Esophagus (tissue), 2 donors: ENCODE measurements at regions not wholly inside any gene's neighbourhood (a gene's known extent, or its start where the extent isn't known, plus 50 kb on each side); places are given as distances from the start of the nearest gene placed in this dataset.

Experiments
- H3K27ac ChIP-seq, 2 donors: one replicate each; pipeline ENCODE4 v1.5.1; 2013; ENCODE audit warnings: low read depth in 2 of 2, mild to moderate bottlenecking in 2 of 2, inconsistent platforms in 1 of 2, low read length in 1 of 2, moderate library complexity in 1 of 2
- H3K27me3 ChIP-seq, 2 donors: one replicate each; pipeline ENCODE4 v1.6.1; 2013; ENCODE audit warnings: low read length in 2 of 2, control low read depth in 1 of 2, mild to moderate bottlenecking in 1 of 2; ENCODE audit not compliant: insufficient read depth in 2 of 2, control insufficient read depth in 1 of 2
- H3K36me3 ChIP-seq, 2 donors: one replicate each; pipeline ENCODE4 v1.6.1; 2013; ENCODE audit warnings: low read length in 1 of 2; ENCODE audit not compliant: control insufficient read depth in 2 of 2, insufficient read depth in 2 of 2
- H3K4me1 ChIP-seq, 2 donors: one replicate each; pipeline ENCODE4 v1.6.1; 2013; ENCODE audit warnings: low read length in 1 of 2; ENCODE audit not compliant: control insufficient read depth in 2 of 2, insufficient read depth in 2 of 2
- H3K4me3 ChIP-seq, 2 donors: one replicate each; pipeline ENCODE4 v1.5.1; 2013; ENCODE audit warnings: low read length in 2 of 2, mild to moderate bottlenecking in 2 of 2, low read depth in 1 of 2, moderate library complexity in 1 of 2
- H3K9me3 ChIP-seq, 2 donors: one replicate each; pipeline ENCODE4 v1.6.1; 2013; ENCODE audit warnings: mild to moderate bottlenecking in 2 of 2, low read depth in 1 of 2, low read length in 1 of 2, moderate library complexity in 1 of 2; ENCODE audit not compliant: control insufficient read depth in 2 of 2, insufficient read depth in 1 of 2
- WGBS, 2 donors: extraction: QIAGEN DNeasy Blood & Tissue Kit; methylation state at CpG; one replicate each; pipeline ENCODE4 v1.1.7; 2013; 5-methylcytosine and 5-hydroxymethylcytosine counted together
- donor health status: healthy with polysubstance abuse.
- donor health status: Bipolar disorder and iron deficiency.

DNA sequence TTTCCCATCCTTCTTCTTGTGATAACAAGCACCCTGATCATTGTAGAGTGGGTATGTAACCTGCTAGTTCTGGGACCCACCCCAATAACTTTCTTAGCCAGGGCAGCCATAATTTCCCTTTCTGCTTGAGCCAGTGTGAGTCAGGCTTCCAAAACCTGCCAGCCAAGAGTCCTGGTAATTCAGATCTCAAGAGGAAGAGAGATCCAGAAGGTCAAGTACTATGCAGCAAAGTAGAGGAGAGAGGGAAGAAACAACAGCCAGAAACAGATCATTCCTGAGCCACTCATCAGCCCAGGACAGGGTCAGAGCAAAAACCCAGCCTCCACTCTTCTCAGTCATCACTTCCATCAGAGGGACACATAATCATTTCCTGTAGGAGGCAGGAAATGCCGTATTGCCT is 182.0 kb downstream of the DICER1 start:
- no peaks in the 10 kb centered on the region for H3K4me1 ChIP-seq
- 58 to 74% methylated on average over 1 of the region's 1 CpG for WGBS, 2 donors
- H3K27ac ChIP-seq: no peak overlapping the region
- no peaks in the 10 kb centered on the region for H3K9me3 ChIP-seq
- H3K27me3 ChIP-seq: no peaks in the 10 kb centered on the region
- no peak overlapping the region for H3K4me3 ChIP-seq
- no peaks in the 10 kb centered on the region for H3K36me3 ChIP-seq

GRCh38 chr14:94974893-94975292 is 182.4 kb downstream of the DICER1 start:
- Histone ChIP-seq H3K4me1 (no peaks in the 10 kb centered on the region), H3K4me3 (no peak overlapping the region), H3K9me3 (no peaks in the 10 kb centered on the region), H3K27ac (no peak overlapping the region), H3K36me3 (no peaks in the 10 kb centered on the region), H3K27me3 (no peaks in the 10 kb centered on the region)
- 35 to 43% methylated on average over 3 of the region's 3 CpGs for WGBS, 2 donors

DNA sequence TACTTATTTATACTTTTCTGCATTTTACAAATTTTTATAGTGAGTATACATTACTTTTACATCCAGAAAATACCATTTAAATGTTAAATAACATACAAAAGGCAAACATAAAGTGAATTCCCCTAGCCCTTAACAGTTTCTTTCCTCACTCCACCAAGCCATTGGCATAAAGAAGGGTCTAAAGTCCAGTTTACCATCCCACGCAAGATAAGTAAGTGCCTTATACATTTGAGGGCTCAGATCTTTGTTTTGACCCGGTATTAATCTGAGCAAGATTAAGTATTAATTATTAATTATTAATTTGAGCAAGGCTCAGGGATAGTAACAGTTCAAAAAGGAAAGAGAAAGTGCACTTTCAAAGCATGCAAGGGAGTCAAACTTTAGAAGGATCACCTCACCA is 182.9 kb downstream of the DICER1 start:
- 58 to 60% methylated on average over 2 of the region's 2 CpGs for WGBS, 2 donors
- Histone ChIP-seq H3K27ac (no peak overlapping the region), H3K4me3 (no peak overlapping the region), H3K9me3 (no peaks in the 10 kb centered on the region), H3K36me3 (no peaks in the 10 kb centered on the region), H3K27me3 (no peaks in the 10 kb centered on the region), H3K4me1 (no peaks in the 10 kb centered on the region)

- H3K36me3 ChIP-seq: no peaks in the 10 kb centered on the region
- H3K27ac ChIP-seq: peak overlapping the region; percentile 59 to 66
- no peak overlapping the region for H3K4me3 ChIP-seq
- no peaks in the 10 kb centered on the region for H3K27me3 ChIP-seq
- H3K4me1 ChIP-seq: no peaks in the 10 kb centered on the region
- no peaks in the 10 kb centered on the region for H3K9me3 ChIP-seq
- 27 to 45% methylated on average over 10 of the region's 10 CpGs for WGBS, 2 donors
Measured at GRCh38 chr14:94971750-94972149, 185.6 kb downstream of the DICER1 start.

GRCh38 chr14:94970941-94971730 is 186.2 kb downstream of the DICER1 start:
- Histone ChIP-seq H3K4me1 (no peaks in the 10 kb centered on the region), H3K27ac (peak overlapping the region; percentile 42 to 71), H3K27me3 (no peaks in the 10 kb centered on the region), H3K4me3 (no peak overlapping the region), H3K9me3 (no peaks in the 10 kb centered on the region), H3K36me3 (no peaks in the 10 kb centered on the region)
- WGBS, 2 donors: 30 to 58% methylated on average over 2 of the region's 2 CpGs

- Histone ChIP-seq H3K4me1 (no peaks in the 10 kb centered on the region), H3K9me3 (no peaks in the 10 kb centered on the region), H3K27ac (no peak overlapping the region), H3K36me3 (no peaks in the 10 kb centered on the region), H3K4me3 (no peak overlapping the region), H3K27me3 (no peaks in the 10 kb centered on the region)
- WGBS, 2 donors: 73 to 83% methylated on average over 4 of the region's 4 CpGs
Measured at GRCh38 chr14:94969766-94970165, 187.6 kb downstream of the DICER1 start.

DNA sequence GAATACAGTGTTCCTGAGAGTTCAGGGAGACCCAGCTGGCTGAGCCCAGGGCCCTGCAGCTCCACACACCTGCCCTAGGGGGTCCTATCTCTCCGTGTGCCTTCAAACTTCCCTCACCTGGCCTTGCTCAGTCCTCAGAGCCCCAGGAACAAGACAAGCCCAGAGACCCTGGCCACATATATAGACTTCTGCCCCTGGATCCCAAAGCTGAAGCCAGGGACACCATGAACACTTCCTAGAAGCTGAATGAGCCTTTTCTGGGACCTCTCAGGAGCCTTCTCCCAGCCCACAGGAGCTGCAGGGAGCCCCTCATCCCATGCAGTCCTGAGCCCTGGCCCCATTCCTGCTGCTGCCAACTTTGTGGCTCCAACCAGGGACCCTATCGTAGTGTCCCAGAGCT is 190.5 kb downstream of the DICER1 start:
- H3K27ac ChIP-seq: no peak overlapping the region
- H3K36me3 ChIP-seq: no peaks in the 10 kb centered on the region
- WGBS, 2 donors: 70 to 78% methylated on average over 2 of the region's 2 CpGs
- no peak overlapping the region for H3K4me3 ChIP-seq
- H3K27me3 ChIP-seq: no peaks in the 10 kb centered on the region
- H3K9me3 ChIP-seq: no peaks in the 10 kb centered on the region
- H3K4me1 ChIP-seq: no peaks in the 10 kb centered on the region

GRCh38 chr14:94966344-94966743 is 191.0 kb downstream of the DICER1 start:
- WGBS, 2 donors: 67% methylated on average over 5 of the region's 5 CpGs
- Histone ChIP-seq H3K36me3 (no peaks in the 10 kb centered on the region), H3K9me3 (no peaks in the 10 kb centered on the region), H3K4me1 (no peaks in the 10 kb centered on the region), H3K4me3 (no peak overlapping the region), H3K27me3 (no peaks in the 10 kb centered on the region), H3K27ac (no peak overlapping the region)

- Histone ChIP-seq H3K27me3 (no peaks in the 10 kb centered on the region), H3K27ac (no peak overlapping the region), H3K4me1 (no peaks in the 10 kb centered on the region), H3K9me3 (no peaks in the 10 kb centered on the region), H3K4me3 (no peak overlapping the region), H3K36me3 (no peaks in the 10 kb centered on the region)
- 84 to 89% methylated on average over 8 of the region's 8 CpGs for WGBS, 2 donors
Measured at GRCh38 chr14:94965551-94966313, 191.6 kb downstream of the DICER1 start.

GRCh38 chr14:94964931-94965330 is 192.4 kb downstream of the DICER1 start:
- no peaks in the 10 kb centered on the region for H3K36me3 ChIP-seq
- H3K27me3 ChIP-seq: no peaks in the 10 kb centered on the region
- WGBS, 2 donors: 84 to 87% methylated on average over 7 of the region's 7 CpGs
- H3K4me1 ChIP-seq: no peaks in the 10 kb centered on the region
- no peak overlapping the region for H3K27ac ChIP-seq
- no peak overlapping the region for H3K4me3 ChIP-seq
- no peaks in the 10 kb centered on the region for H3K9me3 ChIP-seq
